ENCODE measurements at regions not wholly inside any gene's neighbourhood (a gene's known extent, or its start where the extent isn't known, plus 50 kb on each side); places are given as distances from the start of the nearest gene placed in this dataset.

DNA sequence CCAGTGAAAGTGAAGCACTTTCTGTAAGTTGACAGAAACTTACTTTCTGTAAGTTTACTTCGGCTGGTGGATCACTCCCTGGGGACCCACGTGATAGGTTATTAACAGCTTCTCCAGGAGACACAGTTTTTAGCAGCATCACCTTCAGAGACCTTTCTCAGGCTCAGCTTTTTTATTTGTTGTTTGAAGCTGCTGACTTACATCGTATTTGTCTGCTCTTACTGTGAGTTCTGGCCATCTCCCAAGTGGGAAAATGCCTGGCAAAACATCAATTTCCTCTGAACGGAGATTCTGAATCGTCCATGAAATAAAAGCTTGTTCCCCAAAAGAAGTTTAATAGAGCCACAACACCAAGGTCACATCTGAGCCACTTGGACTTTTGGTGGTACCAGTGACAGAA lies 178.7 kb upstream of the PODXL start (continued):
- TF ChIP-seq, protein P1, sequence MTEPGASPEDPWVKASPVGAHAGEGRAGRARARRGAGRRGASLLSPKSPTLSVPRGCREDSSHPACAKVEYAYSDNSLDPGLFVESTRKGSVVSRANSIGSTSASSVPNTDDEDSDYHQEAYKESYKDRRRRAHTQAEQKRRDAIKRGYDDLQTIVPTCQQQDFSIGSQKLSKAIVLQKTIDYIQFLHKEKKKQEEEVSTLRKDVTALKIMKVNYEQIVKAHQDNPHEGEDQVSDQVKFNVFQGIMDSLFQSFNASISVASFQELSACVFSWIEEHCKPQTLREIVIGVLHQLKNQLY (CRISPR knock-in tag; IDR thresholded peaks at IDR 0.05), result no peak
- TF ChIP-seq, protein P2, sequence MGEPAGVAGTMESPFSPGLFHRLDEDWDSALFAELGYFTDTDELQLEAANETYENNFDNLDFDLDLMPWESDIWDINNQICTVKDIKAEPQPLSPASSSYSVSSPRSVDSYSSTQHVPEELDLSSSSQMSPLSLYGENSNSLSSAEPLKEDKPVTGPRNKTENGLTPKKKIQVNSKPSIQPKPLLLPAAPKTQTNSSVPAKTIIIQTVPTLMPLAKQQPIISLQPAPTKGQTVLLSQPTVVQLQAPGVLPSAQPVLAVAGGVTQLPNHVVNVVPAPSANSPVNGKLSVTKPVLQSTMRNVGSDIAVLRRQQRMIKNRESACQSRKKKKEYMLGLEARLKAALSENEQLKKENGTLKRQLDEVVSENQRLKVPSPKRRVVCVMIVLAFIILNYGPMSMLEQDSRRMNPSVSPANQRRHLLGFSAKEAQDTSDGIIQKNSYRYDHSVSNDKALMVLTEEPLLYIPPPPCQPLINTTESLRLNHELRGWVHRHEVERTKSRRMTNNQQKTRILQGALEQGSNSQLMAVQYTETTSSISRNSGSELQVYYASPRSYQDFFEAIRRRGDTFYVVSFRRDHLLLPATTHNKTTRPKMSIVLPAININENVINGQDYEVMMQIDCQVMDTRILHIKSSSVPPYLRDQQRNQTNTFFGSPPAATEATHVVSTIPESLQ (CRISPR knock-in tag; IDR thresholded peaks at IDR 0.05), result no peak
- TF ChIP-seq, protein P3, sequence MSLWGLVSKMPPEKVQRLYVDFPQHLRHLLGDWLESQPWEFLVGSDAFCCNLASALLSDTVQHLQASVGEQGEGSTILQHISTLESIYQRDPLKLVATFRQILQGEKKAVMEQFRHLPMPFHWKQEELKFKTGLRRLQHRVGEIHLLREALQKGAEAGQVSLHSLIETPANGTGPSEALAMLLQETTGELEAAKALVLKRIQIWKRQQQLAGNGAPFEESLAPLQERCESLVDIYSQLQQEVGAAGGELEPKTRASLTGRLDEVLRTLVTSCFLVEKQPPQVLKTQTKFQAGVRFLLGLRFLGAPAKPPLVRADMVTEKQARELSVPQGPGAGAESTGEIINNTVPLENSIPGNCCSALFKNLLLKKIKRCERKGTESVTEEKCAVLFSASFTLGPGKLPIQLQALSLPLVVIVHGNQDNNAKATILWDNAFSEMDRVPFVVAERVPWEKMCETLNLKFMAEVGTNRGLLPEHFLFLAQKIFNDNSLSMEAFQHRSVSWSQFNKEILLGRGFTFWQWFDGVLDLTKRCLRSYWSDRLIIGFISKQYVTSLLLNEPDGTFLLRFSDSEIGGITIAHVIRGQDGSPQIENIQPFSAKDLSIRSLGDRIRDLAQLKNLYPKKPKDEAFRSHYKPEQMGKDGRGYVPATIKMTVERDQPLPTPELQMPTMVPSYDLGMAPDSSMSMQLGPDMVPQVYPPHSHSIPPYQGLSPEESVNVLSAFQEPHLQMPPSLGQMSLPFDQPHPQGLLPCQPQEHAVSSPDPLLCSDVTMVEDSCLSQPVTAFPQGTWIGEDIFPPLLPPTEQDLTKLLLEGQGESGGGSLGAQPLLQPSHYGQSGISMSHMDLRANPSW (CRISPR knock-in tag; conservative IDR thresholded peaks at IDR 0.05; ENCODE audit: low read depth), result no peak
- TF ChIP-seq ZNF121 (CRISPR knock-in tag; IDR thresholded peaks at IDR 0.05) (no peak), ZNF317 (CRISPR knock-in tag; IDR thresholded peaks at IDR 0.05; ENCODE audit: borderline replicate concordance, low read depth) (no peak), EMX1 (CRISPR knock-in tag; IDR thresholded peaks at IDR 0.05) (no peak), ZNF423 (CRISPR knock-in tag; IDR thresholded peaks at IDR 0.05) (no peak), ZNF138 (CRISPR knock-in tag; conservative IDR thresholded peaks at IDR 0.05) (no peak)
- TF ChIP-seq, protein P4, sequence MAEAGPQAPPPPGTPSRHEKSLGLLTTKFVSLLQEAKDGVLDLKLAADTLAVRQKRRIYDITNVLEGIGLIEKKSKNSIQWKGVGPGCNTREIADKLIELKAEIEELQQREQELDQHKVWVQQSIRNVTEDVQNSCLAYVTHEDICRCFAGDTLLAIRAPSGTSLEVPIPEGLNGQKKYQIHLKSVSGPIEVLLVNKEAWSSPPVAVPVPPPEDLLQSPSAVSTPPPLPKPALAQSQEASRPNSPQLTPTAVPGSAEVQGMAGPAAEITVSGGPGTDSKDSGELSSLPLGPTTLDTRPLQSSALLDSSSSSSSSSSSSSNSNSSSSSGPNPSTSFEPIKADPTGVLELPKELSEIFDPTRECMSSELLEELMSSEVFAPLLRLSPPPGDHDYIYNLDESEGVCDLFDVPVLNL (CRISPR knock-in tag; IDR thresholded peaks at IDR 0.05; ENCODE audit: borderline replicate concordance, low read depth), result no peak
- TF ChIP-seq, protein P5, sequence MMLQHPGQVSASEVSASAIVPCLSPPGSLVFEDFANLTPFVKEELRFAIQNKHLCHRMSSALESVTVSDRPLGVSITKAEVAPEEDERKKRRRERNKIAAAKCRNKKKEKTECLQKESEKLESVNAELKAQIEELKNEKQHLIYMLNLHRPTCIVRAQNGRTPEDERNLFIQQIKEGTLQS (CRISPR knock-in tag; conservative IDR thresholded peaks at IDR 0.05), result no peak

GRCh38 chr7:131733604-131734003 lies 177.2 kb upstream of the PODXL start:
- Mint-ChIP-seq H3K36me3 (peaks cover 4% of the 10 kb centered on the region), H3K27me3 (ENCODE audit: low read depth) (peaks cover 4% of the 10 kb centered on the region; the same call in 1 of the 2 replicates), H3K4me3 (no peak overlapping the region), H3K4me1 (peaks cover 29% of the 10 kb centered on the region), H3K9me3 (peaks cover 23% of the 10 kb centered on the region), H3K27ac (no peak overlapping the region)
- CTCF ChIA-PET, result interaction anchor here (0.7 to 2.6 kb wide), 4 partner anchors 20 to 212 kb away, joined by 3 to 9 read pairs (median 4); no protein-coding TSS in a partner anchor
- DNase-seq (ENCODE audit: low spot score) (no peak), ATAC-seq (peak; percentile 60)
- POLR2A ChIA-PET, result no interaction called here
- no peak for TF ChIP-seq NFATC4 (CRISPR knock-in tag; IDR thresholded peaks at IDR 0.05)
- no peak for TF ChIP-seq RORB (CRISPR knock-in tag; IDR thresholded peaks at IDR 0.05)
- TF ChIP-seq, protein P6, sequence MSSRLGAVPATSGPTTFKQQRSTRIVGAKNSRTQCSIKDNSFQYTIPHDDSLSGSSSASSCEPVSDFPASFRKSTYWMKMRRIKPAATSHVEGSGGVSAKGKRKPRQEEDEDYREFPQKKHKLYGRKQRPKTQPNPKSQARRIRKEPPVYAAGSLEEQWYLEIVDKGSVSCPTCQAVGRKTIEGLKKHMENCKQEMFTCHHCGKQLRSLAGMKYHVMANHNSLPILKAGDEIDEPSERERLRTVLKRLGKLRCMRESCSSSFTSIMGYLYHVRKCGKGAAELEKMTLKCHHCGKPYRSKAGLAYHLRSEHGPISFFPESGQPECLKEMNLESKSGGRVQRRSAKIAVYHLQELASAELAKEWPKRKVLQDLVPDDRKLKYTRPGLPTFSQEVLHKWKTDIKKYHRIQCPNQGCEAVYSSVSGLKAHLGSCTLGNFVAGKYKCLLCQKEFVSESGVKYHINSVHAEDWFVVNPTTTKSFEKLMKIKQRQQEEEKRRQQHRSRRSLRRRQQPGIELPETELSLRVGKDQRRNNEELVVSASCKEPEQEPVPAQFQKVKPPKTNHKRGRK (CRISPR knock-in tag; IDR thresholded peaks at IDR 0.05; ENCODE audit: borderline replicate concordance), result no peak
- no peak for TF ChIP-seq SOX15 (CRISPR knock-in tag; IDR thresholded peaks at IDR 0.05)
- TF ChIP-seq NR2C2 (CRISPR knock-in tag; IDR thresholded peaks at IDR 0.05), result no peak
- TF ChIP-seq, protein P7, sequence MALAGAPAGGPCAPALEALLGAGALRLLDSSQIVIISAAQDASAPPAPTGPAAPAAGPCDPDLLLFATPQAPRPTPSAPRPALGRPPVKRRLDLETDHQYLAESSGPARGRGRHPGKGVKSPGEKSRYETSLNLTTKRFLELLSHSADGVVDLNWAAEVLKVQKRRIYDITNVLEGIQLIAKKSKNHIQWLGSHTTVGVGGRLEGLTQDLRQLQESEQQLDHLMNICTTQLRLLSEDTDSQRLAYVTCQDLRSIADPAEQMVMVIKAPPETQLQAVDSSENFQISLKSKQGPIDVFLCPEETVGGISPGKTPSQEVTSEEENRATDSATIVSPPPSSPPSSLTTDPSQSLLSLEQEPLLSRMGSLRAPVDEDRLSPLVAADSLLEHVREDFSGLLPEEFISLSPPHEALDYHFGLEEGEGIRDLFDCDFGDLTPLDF (CRISPR knock-in tag; IDR thresholded peaks at IDR 0.05), result no peak
- no peak for TF ChIP-seq CTCF (IDR thresholded peaks at IDR 0.05)
- TF ChIP-seq, protein P8, sequence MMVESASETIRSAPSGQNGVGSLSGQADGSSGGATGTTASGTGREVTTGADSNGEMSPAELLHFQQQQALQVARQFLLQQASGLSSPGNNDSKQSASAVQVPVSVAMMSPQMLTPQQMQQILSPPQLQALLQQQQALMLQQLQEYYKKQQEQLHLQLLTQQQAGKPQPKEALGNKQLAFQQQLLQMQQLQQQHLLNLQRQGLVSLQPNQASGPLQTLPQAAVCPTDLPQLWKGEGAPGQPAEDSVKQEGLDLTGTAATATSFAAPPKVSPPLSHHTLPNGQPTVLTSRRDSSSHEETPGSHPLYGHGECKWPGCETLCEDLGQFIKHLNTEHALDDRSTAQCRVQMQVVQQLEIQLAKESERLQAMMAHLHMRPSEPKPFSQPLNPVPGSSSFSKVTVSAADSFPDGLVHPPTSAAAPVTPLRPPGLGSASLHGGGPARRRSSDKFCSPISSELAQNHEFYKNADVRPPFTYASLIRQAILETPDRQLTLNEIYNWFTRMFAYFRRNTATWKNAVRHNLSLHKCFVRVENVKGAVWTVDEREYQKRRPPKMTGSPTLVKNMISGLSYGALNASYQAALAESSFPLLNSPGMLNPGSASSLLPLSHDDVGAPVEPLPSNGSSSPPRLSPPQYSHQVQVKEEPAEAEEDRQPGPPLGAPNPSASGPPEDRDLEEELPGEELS (CRISPR knock-in tag; IDR thresholded peaks at IDR 0.05), result no peak
- no peak for TF ChIP-seq ZNF416 (CRISPR knock-in tag; IDR thresholded peaks at IDR 0.05)
- TF ChIP-seq EMX1 (CRISPR knock-in tag; IDR thresholded peaks at IDR 0.05), result no peak
- no peak for TF ChIP-seq GABPB1 (CRISPR knock-in tag; IDR thresholded peaks at IDR 0.05)
- TF ChIP-seq CREM (CRISPR knock-in tag; IDR thresholded peaks at IDR 0.05), result no peak
- no peak for TF ChIP-seq NR1H2 (CRISPR knock-in tag; IDR thresholded peaks at IDR 0.05)
